PC-3 (cell line): ENCODE measurements at regions not wholly inside any gene's neighbourhood (a gene's known extent, or its start where the extent isn't known, plus 50 kb on each side); places are given as distances from the start of the nearest gene placed in this dataset.
A peak's percentile ranks its signal among the peaks of the same experiment; 100 is the strongest.
"Not testable (repeated sequence)": the region's sequence is repeated elsewhere in the genome, so short reads cannot be mapped to it uniquely, and the experiment has no call there.

Experiments used
- ATAC-seq: fragments of 200-7000 bp; cut with Tn5 transposase; 2 replicates; pipeline ENCODE4 v1.9.1; 2020; ENCODE audit warnings: mild to moderate bottlenecking, moderate library complexity
- BruUV-seq: library from RNA; stranded (reverse); fragments of 400-500 nt; replicated peaks from 2 replicates; lab custom pipeline; 2021; lab: Mats Ljungman, UMichigan
- CTCF ChIA-PET: fragments of 300-600 bp; sonication (Branson Sonifier 250); formaldehyde crosslinking; loops from one replicate; lab custom pipeline; 2022; ENCODE audit warnings: antibody characterized with exemption; lab: Charles Lee
- POLR2A ChIA-PET: fragments of 300-600 bp; sonication (Branson Sonifier 250); formaldehyde crosslinking; loops from one replicate; lab custom pipeline; 2022; ENCODE audit warnings: antibody characterized with exemption; ENCODE audit not compliant: unreplicated experiment; lab: Charles Lee
- DNase-seq: peaks from one replicate; pipeline ENCODE4 v3.0.0-alpha.2; 2015
- H2AFZ ChIP-seq: fragments of 300-600 bp; sonication (generic); 2 replicates; pipeline ENCODE4 v1.6.0; 2016; ENCODE audit warnings: antibody characterized with exemption, low read length
- H3F3A ChIP-seq: fragments of 300-600 bp; sonication (generic); one replicate; pipeline ENCODE4 v1.6.0; 2017; ENCODE audit warnings: antibody characterized with exemption, low read length, control low read depth, mild to moderate bottlenecking; ENCODE audit not compliant: unreplicated experiment
- H3K27ac ChIP-seq: fragments of 300-600 bp; sonication (generic); 2 replicates; pipeline ENCODE4 v1.5.1; 2016; ENCODE audit warnings: mild to moderate bottlenecking, low read length
- H3K27me3 ChIP-seq: fragments of 300-600 bp; sonication (generic); 2 replicates; pipeline ENCODE4 v1.6.1; 2016; ENCODE audit warnings: low read length, mixed read lengths
- H3K36me3 ChIP-seq: fragments of 300-600 bp; sonication (generic); 2 replicates; pipeline ENCODE4 v1.6.1; 2016; ENCODE audit warnings: low read depth, mixed run types, low read length, mixed read lengths
- H3K4me1 ChIP-seq: fragments of 300-600 bp; sonication (generic); 2 replicates; pipeline ENCODE4 v1.5.1; 2016; ENCODE audit warnings: low read length; ENCODE audit not compliant: insufficient read depth
- H3K4me2 ChIP-seq: fragments of 300-600 bp; sonication (generic); 2 replicates; pipeline ENCODE4 v1.6.0; 2016; ENCODE audit warnings: low read length
- H3K4me3 ChIP-seq: fragments of 300-600 bp; sonication (generic); 2 replicates; pipeline ENCODE4 v1.5.1; 2016; ENCODE audit warnings: mild to moderate bottlenecking, low read length, mixed read lengths
- H3K79me2 ChIP-seq: fragments of 300-600 bp; sonication (generic); 2 replicates; pipeline ENCODE4 v1.6.1; 2017; ENCODE audit warnings: low read length, mixed read lengths
- H3K9ac ChIP-seq: fragments of 300-600 bp; sonication (generic); 2 replicates; pipeline ENCODE4 v1.6.0; 2016; ENCODE audit warnings: mild to moderate bottlenecking, low read length
- H3K9me2 ChIP-seq: fragments of 300-600 bp; sonication (generic); replicated peaks from 2 replicates; pipeline ENCODE4 v1.6.1; 2016; ENCODE audit warnings: mixed run types, low read length, mixed read lengths
- H3K9me3 ChIP-seq: fragments of 300-600 bp; sonication (generic); 2 replicates; pipeline ENCODE4 v1.6.1; 2016; ENCODE audit warnings: low read length, mixed read lengths
- H4K20me1 ChIP-seq: fragments of 300-600 bp; sonication (generic); 2 replicates; pipeline ENCODE4 v1.6.1; 2016; ENCODE audit warnings: low read length, mixed read lengths
- EZH2 ChIP-seq: fragments of 300-600 bp; sonication (generic); IDR thresholded peaks from one replicate; pipeline ENCODE4 v1.6.1; 2017; ENCODE audit warnings: antibody characterized with exemption, mild to moderate bottlenecking, low read length; ENCODE audit not compliant: unreplicated experiment
- EZH2phosphoT487 ChIP-seq: fragments of 300-600 bp; sonication (generic); IDR thresholded peaks from 2 replicates; pipeline ENCODE4 v1.6.1; 2018; ENCODE audit warnings: mild to moderate bottlenecking, antibody characterized with exemption, low read length, borderline replicate concordance
- intact Hi-C: fragments of 100-400 bp; cut with micrococcal nuclease; formaldehyde crosslinking; loops from 2 replicates; pipeline ENCODE4 v1.9.0; 2023
- TF ChIP-seq, protein P1 (sequence below): fragments of 300-600 bp; sonication (generic); conservative IDR thresholded peaks from 2 replicates; pipeline ENCODE4 v1.5.1; 2017; ENCODE audit warnings: antibody characterized with exemption, low read depth, mild to moderate bottlenecking, low read length

DNA sequence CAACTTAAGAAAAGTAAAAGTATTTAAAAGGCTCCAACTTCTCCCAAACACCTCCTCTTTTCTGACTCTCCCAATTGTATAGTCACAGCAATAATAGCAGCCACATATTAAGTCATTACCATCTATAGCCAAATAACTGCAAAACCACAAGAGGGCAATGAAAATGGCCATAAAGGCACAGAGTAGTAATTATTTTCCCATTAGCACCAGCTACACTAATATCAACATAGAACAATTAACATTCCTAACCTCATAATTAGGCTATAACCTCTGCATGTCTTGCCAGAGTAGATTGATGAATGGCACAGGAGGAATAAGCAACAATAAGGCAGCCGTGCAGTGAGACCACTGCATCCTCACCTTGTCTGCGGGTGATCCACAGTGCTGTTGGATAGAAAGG lies 226.4 kb upstream of the SERP2 start:
- no peak for ATAC-seq
- no peaks in the 10 kb centered on the region for H3K27me3 ChIP-seq
- no peak overlapping the region for H3K9ac ChIP-seq
- H3K79me2 ChIP-seq: no peaks in the 10 kb centered on the region
- TF ChIP-seq, protein P1, sequence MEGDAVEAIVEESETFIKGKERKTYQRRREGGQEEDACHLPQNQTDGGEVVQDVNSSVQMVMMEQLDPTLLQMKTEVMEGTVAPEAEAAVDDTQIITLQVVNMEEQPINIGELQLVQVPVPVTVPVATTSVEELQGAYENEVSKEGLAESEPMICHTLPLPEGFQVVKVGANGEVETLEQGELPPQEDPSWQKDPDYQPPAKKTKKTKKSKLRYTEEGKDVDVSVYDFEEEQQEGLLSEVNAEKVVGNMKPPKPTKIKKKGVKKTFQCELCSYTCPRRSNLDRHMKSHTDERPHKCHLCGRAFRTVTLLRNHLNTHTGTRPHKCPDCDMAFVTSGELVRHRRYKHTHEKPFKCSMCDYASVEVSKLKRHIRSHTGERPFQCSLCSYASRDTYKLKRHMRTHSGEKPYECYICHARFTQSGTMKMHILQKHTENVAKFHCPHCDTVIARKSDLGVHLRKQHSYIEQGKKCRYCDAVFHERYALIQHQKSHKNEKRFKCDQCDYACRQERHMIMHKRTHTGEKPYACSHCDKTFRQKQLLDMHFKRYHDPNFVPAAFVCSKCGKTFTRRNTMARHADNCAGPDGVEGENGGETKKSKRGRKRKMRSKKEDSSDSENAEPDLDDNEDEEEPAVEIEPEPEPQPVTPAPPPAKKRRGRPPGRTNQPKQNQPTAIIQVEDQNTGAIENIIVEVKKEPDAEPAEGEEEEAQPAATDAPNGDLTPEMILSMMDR: no peak
- TF ChIP-seq EZH2phosphoT487 (no peak), EZH2 (no peak)
- no peak overlapping the region for H3K27ac ChIP-seq
- DNase-seq: no peak
- no peaks in the 10 kb centered on the region for H3K9me3 ChIP-seq
- H3K4me3 ChIP-seq: no peak overlapping the region
- peaks cover 16% of the 10 kb centered on the region; the same call in 1 of the 2 replicates for H3K4me1 ChIP-seq
- H4K20me1 ChIP-seq: no peaks in the 10 kb centered on the region
- H3K4me2 ChIP-seq: no peak overlapping the region
- ChIA-PET POLR2A (no interaction called here), CTCF (no interaction called here)
- no TSS peak for BruUV-seq
- no peaks in the 10 kb centered on the region for H3K9me2 ChIP-seq
- H2AFZ ChIP-seq: no peak overlapping the region
- H3K36me3 ChIP-seq: no peaks in the 10 kb centered on the region
- intact Hi-C loops: no loop called here
- no peaks in the 10 kb centered on the region for H3F3A ChIP-seq

DNA sequence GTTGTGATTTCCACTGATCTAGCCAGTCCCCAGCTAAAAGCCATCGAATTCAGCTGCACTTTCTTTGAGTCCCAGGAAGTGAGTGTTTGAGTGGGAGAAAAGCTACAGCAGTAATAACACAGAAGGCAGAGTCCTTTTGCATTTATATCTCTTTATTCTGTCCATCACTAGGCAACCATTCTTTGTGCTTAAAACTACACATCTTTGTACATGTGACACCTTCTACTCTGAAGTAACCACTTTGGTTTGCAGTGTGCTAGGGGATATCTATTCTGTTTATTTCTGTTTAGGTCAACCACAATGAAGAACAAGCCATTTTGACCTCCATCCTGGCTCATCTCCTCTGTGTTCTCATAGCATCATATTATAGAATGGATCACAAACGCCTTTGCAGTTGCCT lies 226.0 kb upstream of the SERP2 start:
- Histone ChIP-seq H3K9ac (no peak overlapping the region), H3K9me2 (no peaks in the 10 kb centered on the region), H3K4me2 (no peak overlapping the region), H3F3A (no peaks in the 10 kb centered on the region), H4K20me1 (no peaks in the 10 kb centered on the region), H3K4me1 (peaks cover 14% of the 10 kb centered on the region; the same call in 1 of the 2 replicates), H3K27ac (no peak overlapping the region), H3K4me3 (no peak overlapping the region), H3K27me3 (no peaks in the 10 kb centered on the region), H3K79me2 (no peaks in the 10 kb centered on the region), H3K36me3 (no peaks in the 10 kb centered on the region), H3K9me3 (no peaks in the 10 kb centered on the region), H2AFZ (no peak overlapping the region)
- ATAC-seq: no peak
- ChIA-PET POLR2A (no interaction called here), CTCF (no interaction called here)
- no TSS peak for BruUV-seq
- intact Hi-C loops: no loop called here
- no peak for DNase-seq
- no peak for TF ChIP-seq EZH2phosphoT487
- TF ChIP-seq, protein P1: no peak
- TF ChIP-seq EZH2: no peak

DNA sequence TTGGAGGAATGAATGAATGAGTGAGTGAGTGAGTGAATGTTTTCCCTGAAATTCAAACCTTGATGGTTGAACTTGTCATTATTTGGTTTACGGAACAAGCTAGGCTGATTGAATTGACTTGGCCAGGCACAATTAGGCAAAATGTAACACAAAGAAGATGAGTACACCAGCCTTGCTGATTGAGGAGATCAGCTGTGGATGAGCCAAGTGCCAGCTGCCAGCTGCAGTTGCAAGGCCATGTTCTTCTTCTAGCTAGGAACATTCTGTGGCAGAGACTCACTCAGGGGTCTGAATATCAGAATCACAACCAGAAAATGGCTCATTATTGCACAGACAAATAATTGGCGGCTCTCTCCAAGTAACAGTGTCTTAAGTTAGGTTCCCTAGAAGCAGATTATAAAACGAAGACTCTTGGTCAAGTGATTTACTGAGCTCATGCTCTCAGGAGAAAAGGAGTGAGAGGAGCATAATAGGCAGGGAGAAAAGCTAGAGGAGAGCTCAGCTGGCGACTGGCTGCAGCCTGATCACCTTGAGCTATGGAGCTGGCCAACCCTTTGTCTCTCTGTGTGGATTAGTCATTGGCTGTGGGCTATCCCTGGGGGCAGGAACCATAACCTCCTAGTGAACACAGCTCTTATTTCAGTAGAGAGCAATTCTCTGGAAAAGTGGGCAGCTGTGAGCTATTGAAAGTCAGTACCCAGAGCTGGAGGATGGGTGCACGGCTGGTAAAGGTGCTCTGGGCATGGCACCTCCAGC lies 225.3 kb upstream of the SERP2 start:
- Histone ChIP-seq H3K27ac (no peak overlapping the region), H4K20me1 (no peaks in the 10 kb centered on the region), H3F3A (no peaks in the 10 kb centered on the region), H3K4me3 (no peak overlapping the region), H2AFZ (no peak overlapping the region), H3K27me3 (no peaks in the 10 kb centered on the region), H3K36me3 (no peaks in the 10 kb centered on the region), H3K9ac (no peak overlapping the region), H3K4me1 (peaks cover 7% of the 10 kb centered on the region; the same call in 1 of the 2 replicates), H3K79me2 (no peaks in the 10 kb centered on the region), H3K4me2 (no peak overlapping the region), H3K9me3 (no peaks in the 10 kb centered on the region), H3K9me2 (no peaks in the 10 kb centered on the region)
- TF ChIP-seq, protein P1: no peak
- TF ChIP-seq EZH2phosphoT487 (no peak), EZH2 (no peak)
- ATAC-seq (peak; percentile 24; the same call in 1 of the 2 replicates), DNase-seq (peak; percentile 52)
- intact Hi-C loops: no loop called here
- ChIA-PET CTCF (no interaction called here), POLR2A (no interaction called here)
- BruUV-seq: no TSS peak

DNA sequence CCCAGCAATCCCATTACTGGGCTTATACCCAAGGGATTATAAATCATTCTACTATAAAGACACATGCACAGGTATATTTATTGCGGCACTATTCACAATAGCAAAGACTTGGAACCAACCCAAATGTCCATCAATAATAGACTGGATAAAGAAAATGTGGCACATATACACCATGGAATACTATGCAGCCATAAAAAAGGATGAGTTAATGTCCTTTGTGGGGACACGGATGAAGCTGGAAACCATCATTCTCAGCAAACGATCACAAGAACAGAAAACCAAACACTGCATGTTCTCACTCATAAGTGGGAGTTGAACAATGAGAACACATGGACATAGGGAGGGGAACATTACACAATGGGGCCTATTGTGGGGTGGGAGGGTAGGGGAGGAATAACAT lies 224.4 kb upstream of the SERP2 start:
- H3K9ac ChIP-seq, H3K27ac ChIP-seq, H3K27me3 ChIP-seq, H4K20me1 ChIP-seq, BruUV-seq, H3K4me1 ChIP-seq, ATAC-seq, H3K4me2 ChIP-seq, H3K4me3 ChIP-seq, H3K79me2 ChIP-seq, H3F3A ChIP-seq, H3K9me2 ChIP-seq, intact Hi-C loops, CTCF ChIA-PET, H3K9me3 ChIP-seq, DNase-seq, H3K36me3 ChIP-seq, H2AFZ ChIP-seq, POLR2A ChIA-PET: not testable (repeated sequence)
